ENCODE measurements at regions not wholly inside any gene's neighbourhood (a gene's known extent, or its start where the extent isn't known, plus 50 kb on each side); places are given as distances from the start of the nearest gene placed in this dataset.

DNA sequence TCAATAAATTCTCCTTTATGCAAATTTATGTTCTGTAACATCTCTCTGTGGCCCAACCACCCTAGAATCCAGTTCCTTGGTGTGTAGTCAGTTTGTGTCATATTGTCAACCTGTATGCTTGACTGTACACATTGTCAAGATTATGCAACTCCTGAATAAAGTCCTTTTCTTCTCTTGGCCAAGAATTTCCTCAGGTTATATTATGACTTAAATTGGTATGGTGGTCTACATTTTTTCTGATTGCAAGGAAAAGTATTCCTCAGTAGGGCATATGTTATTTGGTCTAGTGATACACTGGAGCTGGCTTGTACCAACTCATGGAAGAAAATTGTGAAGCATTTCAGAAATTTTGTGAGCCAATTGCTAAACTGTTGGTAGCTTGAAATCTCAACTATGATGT is 482.8 kb upstream of the CHORDC1 start:
- Histone ChIP-seq H3K9me1 (ENCODE audit: insufficient read depth, low read length) (no peaks in the 10 kb centered on the region), H3K14ac (replicated peaks; ENCODE audit: low read depth, low read length) (no peak overlapping the region), H3K4me3 (ENCODE audit: insufficient read depth, low read depth, low read length) (no peak overlapping the region), H3K36me3 (ENCODE audit: control insufficient read depth, insufficient read depth, low read length) (no peaks in the 10 kb centered on the region), H4K20me1 (ENCODE audit: insufficient read depth, low read length) (no peaks in the 10 kb centered on the region), H3K27ac (ENCODE audit: insufficient read depth, low read length) (no peak overlapping the region), H2AK5ac (ENCODE audit: low read depth, low read length) (no peak overlapping the region), H3K23ac (ENCODE audit: low read depth, low read length) (no peak overlapping the region), H2AFZ (replicated peaks; ENCODE audit: low read length, poor library complexity) (no peak overlapping the region), H3K56ac (ENCODE audit: extremely low read depth, insufficient read depth, low read length) (no peak overlapping the region), H4K5ac (ENCODE audit: low read depth, low read length) (no peak overlapping the region), H2BK120ac (ENCODE audit: low read depth, low read length) (no peak overlapping the region), H3K18ac (ENCODE audit: low read depth, low read length) (no peak overlapping the region), H2BK5ac (ENCODE audit: low read depth, low read length, poor library complexity, severe bottlenecking) (no peak overlapping the region), H3K27me3 (ENCODE audit: control insufficient read depth, insufficient read depth, low read length) (no peaks in the 10 kb centered on the region), H4K91ac (ENCODE audit: insufficient read depth, low read depth, low read length) (no peak overlapping the region), H3K4me2 (ENCODE audit: low read depth, low read length) (no peak overlapping the region), H3K4ac (ENCODE audit: low read depth, low read length) (no peak overlapping the region), H4K8ac (ENCODE audit: low read depth in 2 of 2, low read length in 2 of 2) (no peak overlapping the region), H2AK9ac (replicated peaks; ENCODE audit: low read depth, low read length, poor library complexity) (no peak overlapping the region), H3K79me1 (ENCODE audit: low read depth in 1 of 2, low read length in 2 of 2) (no peaks in the 10 kb centered on the region), H2BK20ac (ENCODE audit: low read depth, low read length) (no peak overlapping the region), H3K4me1 (ENCODE audit: control insufficient read depth, insufficient read depth, low read length) (no peaks in the 10 kb centered on the region), H3K9me3 (ENCODE audit: control insufficient read depth, insufficient read depth, low read length) (peaks cover 4% of the 10 kb centered on the region), H3K9ac (ENCODE audit: low read depth, low read length) (no peak overlapping the region), H2BK15ac (ENCODE audit: low read depth, low read length) (no peak overlapping the region)
- DNase-seq (no peak), ATAC-seq (ENCODE audit: low read depth) (no peak)
- ChIA-PET POLR2A (ENCODE audit: unreplicated experiment) (no interaction called here), CTCF (no interaction called here)
- no peak for TF ChIP-seq FOS (IDR thresholded peaks at IDR 0.05; ENCODE audit: low read depth, low read length)
- TF ChIP-seq, protein P1, sequence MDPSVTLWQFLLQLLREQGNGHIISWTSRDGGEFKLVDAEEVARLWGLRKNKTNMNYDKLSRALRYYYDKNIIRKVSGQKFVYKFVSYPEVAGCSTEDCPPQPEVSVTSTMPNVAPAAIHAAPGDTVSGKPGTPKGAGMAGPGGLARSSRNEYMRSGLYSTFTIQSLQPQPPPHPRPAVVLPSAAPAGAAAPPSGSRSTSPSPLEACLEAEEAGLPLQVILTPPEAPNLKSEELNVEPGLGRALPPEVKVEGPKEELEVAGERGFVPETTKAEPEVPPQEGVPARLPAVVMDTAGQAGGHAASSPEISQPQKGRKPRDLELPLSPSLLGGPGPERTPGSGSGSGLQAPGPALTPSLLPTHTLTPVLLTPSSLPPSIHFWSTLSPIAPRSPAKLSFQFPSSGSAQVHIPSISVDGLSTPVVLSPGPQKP (IDR thresholded peaks at IDR 0.05; ENCODE audit: borderline replicate concordance, low read depth, low read length) = no peak
- no peak for TF ChIP-seq USF2 (IDR thresholded peaks at IDR 0.05; ENCODE audit: low read depth, low read length)
- no peak for TF ChIP-seq CHD1 (IDR thresholded peaks at IDR 0.05; ENCODE audit: low read depth, low read length)
- TF ChIP-seq MAFK (IDR thresholded peaks at IDR 0.05; ENCODE audit: low read depth, low read length) = no peak
- TF ChIP-seq CEBPB (IDR thresholded peaks at IDR 0.05; ENCODE audit: low read depth, low read length) = no peak
- TF ChIP-seq SMC3 (IDR thresholded peaks at IDR 0.05; ENCODE audit: low read depth, low read length) = no peak
- no peak for TF ChIP-seq CTCF (conservative IDR thresholded peaks at IDR 0.05; ENCODE audit: low read depth, low read length)
- no peak for TF ChIP-seq MAZ (IDR thresholded peaks at IDR 0.05; ENCODE audit: borderline replicate concordance, low read depth, low read length)
- TF ChIP-seq RCOR1 (IDR thresholded peaks at IDR 0.05; ENCODE audit: insufficient replicate concordance, low read length) = no peak
- no peak for TF ChIP-seq POLR2A (IDR thresholded peaks at IDR 0.05; ENCODE audit: low read depth, low read length)
- no peak for TF ChIP-seq MXI1 (IDR thresholded peaks at IDR 0.05; ENCODE audit: borderline replicate concordance, low read depth, low read length)
- TF ChIP-seq NFE2L2 (IDR thresholded peaks at IDR 0.05; ENCODE audit: low read depth, low read length) = no peak
- no peak for TF ChIP-seq RFX5 (IDR thresholded peaks at IDR 0.05; ENCODE audit: low read depth, low read length)
- TF ChIP-seq BHLHE40 (IDR thresholded peaks at IDR 0.05; ENCODE audit: low read depth, low read length) = no peak
- no TSS peak for BruUV-seq (replicated peaks)
- in situ Hi-C loops (cut with MboI; ENCODE audit: low sequenced_read_pairs) = no loop called here
- dilution Hi-C loops (cut with HindIII; ENCODE audit: low sequenced_read_pairs, unreplicated experiment) = no loop called here
- intact Hi-C loops (cut with micrococcal nuclease) = no loop called here

Data from IMR-90 (cell line).